Thoracic aorta (tissue), 2 donors: ENCODE measurements at regions not wholly inside any gene's neighbourhood (a gene's known extent, or its start where the extent isn't known, plus 50 kb on each side); places are given as distances from the start of the nearest gene placed in this dataset.

Source experiments
- ATAC-seq: fragments of 150-250 bp; one replicate; pipeline ENCODE4 v1.8.0; 2017; ENCODE audit warnings: low read depth; ENCODE audit not compliant: insufficient number of reproducible peaks, low FRiP score
- DNase-seq: peaks from one replicate; pipeline ENCODE4 v3.0.0-alpha.2; 2020; ENCODE audit warnings: low spot score
- H3K27ac ChIP-seq, 2 donors: fragments of 200-600 bp; sonication (generic); 1 replicate in 1 of 2; 2 replicates in 1 of 2; pipeline ENCODE4 v1.5.1; 2016; ENCODE audit warnings: mild to moderate bottlenecking in 2 of 2, moderate library complexity in 2 of 2
- H3K27me3 ChIP-seq: fragments of 200-600 bp; sonication (generic); replicated peaks from 2 replicates; pipeline ENCODE4 v1.6.0; 2016; ENCODE audit warnings: mild to moderate bottlenecking; ENCODE audit not compliant: insufficient read depth
- H3K36me3 ChIP-seq: fragments of 200-600 bp; sonication (generic); one replicate; pipeline ENCODE4 v1.5.1; 2016
- H3K4me1 ChIP-seq, 2 donors: fragments of 200-600 bp; sonication (generic); 1 replicate in 1 of 2; 2 replicates in 1 of 2; pipeline versions ENCODE4 v1.5.1 to v1.6.0; 2016; ENCODE audit warnings: low read depth in 2 of 2, mild to moderate bottlenecking in 1 of 2; ENCODE audit not compliant: control insufficient read depth in 1 of 2
- H3K4me3 ChIP-seq: fragments of 200-600 bp; sonication (generic); 2 replicates; pipeline ENCODE4 v1.5.1; 2016; ENCODE audit warnings: mild to moderate bottlenecking
- H3K9me3 ChIP-seq: fragments of 200-600 bp; sonication (generic); 2 replicates; pipeline ENCODE4 v1.5.1; 2016
- TF ChIP-seq, protein P1 (sequence below): fragments of 200-600 bp; sonication (generic); IDR thresholded peaks from one replicate; pipeline ENCODE4 v1.5.1; 2019; ENCODE audit warnings: antibody characterized with exemption

GRCh38 chr13:24076109-24076508, 84.4 kb upstream of the SPATA13 start:
- peak overlapping the region in 1 of 2 donors; percentile 60 for H3K27ac ChIP-seq
- ATAC-seq: no peak
- no peak for DNase-seq

DNA sequence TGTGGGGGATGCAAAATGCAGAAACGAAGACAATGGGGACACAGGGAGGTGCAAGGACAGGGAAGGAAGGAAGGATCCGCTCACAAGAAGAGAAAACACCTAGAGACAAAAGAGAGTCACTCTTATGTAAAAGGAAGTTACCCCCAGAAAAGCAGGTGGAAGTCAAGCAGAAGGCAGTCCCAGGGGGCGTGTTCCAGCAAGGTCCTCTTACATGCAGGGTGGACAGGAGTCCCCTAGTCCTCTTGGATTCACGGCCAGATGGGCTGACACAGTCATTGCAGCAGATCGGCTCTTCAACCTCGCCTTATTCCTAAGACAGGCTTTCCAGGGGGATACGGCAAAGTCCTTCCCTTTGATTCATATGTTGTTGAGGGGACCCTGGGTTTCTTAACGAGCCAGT, 83.9 kb upstream of the SPATA13 start:
- Histone ChIP-seq H3K9me3 (no peaks in the 10 kb centered on the region), H3K36me3 (no peaks in the 10 kb centered on the region), H3K27me3 (no peaks in the 10 kb centered on the region), H3K27ac (no peak overlapping the region), H3K4me1 (peaks cover 6 to 22% of the 10 kb centered on the region in 2 donors), H3K4me3 (no peak overlapping the region)
- no peak for DNase-seq
- TF ChIP-seq, protein P1, sequence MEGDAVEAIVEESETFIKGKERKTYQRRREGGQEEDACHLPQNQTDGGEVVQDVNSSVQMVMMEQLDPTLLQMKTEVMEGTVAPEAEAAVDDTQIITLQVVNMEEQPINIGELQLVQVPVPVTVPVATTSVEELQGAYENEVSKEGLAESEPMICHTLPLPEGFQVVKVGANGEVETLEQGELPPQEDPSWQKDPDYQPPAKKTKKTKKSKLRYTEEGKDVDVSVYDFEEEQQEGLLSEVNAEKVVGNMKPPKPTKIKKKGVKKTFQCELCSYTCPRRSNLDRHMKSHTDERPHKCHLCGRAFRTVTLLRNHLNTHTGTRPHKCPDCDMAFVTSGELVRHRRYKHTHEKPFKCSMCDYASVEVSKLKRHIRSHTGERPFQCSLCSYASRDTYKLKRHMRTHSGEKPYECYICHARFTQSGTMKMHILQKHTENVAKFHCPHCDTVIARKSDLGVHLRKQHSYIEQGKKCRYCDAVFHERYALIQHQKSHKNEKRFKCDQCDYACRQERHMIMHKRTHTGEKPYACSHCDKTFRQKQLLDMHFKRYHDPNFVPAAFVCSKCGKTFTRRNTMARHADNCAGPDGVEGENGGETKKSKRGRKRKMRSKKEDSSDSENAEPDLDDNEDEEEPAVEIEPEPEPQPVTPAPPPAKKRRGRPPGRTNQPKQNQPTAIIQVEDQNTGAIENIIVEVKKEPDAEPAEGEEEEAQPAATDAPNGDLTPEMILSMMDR: no peak
- no peak for ATAC-seq

More at GRCh38 chr13:24076109-24076508, 84.4 kb upstream of the SPATA13 start:
- Histone ChIP-seq H3K9me3 (no peaks in the 10 kb centered on the region), H3K36me3 (no peaks in the 10 kb centered on the region), H3K4me3 (no peak overlapping the region), H3K27me3 (no peaks in the 10 kb centered on the region), H3K4me1 (peaks cover 6 to 22% of the 10 kb centered on the region in 2 donors)
- TF ChIP-seq, protein P1: no peak

DNA sequence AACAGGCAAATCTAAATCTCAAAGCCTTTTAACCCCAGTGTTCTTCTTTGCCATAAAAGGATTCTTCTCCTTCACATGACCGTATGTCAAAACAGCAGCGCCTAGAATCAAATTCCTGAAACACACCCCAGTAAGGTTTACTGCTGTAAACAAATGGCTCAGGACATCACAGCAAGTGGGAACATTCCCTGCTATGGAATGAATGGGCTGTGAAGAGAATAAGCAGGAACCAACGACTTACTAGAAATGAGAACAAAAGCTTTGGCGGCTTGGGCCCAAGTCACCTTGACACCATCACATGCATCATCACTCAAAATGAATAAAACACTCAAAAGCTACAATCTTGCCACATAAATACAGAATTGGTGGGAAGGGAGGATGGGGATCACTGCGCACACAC, 80.4 kb upstream of the SPATA13 start:
- H3K4me3 ChIP-seq: no peak overlapping the region
- H3K9me3 ChIP-seq: no peaks in the 10 kb centered on the region
- no peak for DNase-seq
- H3K4me1 ChIP-seq: peaks cover 6 to 14% of the 10 kb centered on the region in 2 donors
- no peak for ATAC-seq
- no peaks in the 10 kb centered on the region for H3K36me3 ChIP-seq
- H3K27me3 ChIP-seq: no peaks in the 10 kb centered on the region
- TF ChIP-seq, protein P1: no peak
- no peak overlapping the region for H3K27ac ChIP-seq

DNA sequence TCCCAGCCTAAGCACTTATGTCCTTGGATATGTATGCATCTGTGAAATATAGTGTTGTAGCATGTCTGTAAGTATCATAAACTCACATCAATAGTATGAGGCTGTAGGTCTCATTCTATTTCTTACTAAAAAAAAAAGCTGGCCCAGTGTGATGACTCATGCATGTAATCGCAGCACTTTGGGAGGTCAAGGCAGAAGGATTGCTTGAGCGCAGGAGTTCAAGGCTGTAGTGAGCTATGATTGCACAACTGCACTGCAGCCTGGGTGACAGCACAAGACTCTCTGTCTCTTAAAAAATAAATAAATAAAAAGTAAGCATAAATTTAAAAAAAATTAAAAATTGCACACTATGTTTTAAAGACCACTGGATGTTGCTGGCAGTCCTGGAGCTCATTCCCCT, 79.1 kb upstream of the SPATA13 start:
- H3K4me1 ChIP-seq: peaks cover 0 to 1% of the 10 kb centered on the region in 2 donors
- H3K36me3 ChIP-seq: no peaks in the 10 kb centered on the region
- TF ChIP-seq, protein P1: no peak
- no peaks in the 10 kb centered on the region for H3K9me3 ChIP-seq
- H3K27ac ChIP-seq: no peak overlapping the region
- no peak for DNase-seq
- H3K4me3 ChIP-seq: no peak overlapping the region
- H3K27me3 ChIP-seq: no peaks in the 10 kb centered on the region
- ATAC-seq: no peak

DNA sequence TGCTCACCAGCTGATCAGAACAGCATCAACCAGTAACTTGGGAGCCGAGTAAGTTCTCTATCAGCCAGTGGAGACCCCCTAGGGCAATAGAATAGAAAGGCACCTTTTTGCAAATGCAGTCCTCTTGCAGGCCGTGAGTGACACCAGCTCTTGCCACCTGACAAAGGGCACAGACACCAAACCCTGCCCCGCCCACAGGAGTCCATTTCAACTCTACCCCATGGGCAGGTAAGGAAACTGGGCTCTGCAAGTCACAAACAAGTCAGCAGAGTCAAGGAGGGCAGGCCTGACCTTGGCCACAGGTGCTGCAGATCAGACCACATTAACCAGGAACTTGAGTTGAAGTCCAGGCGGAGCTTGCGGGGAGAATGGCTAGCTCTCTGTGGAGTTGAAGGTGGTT, 77.4 kb upstream of the SPATA13 start:
- Histone ChIP-seq H3K27ac (no peak overlapping the region), H3K4me3 (no peak overlapping the region), H3K27me3 (no peaks in the 10 kb centered on the region), H3K9me3 (no peaks in the 10 kb centered on the region), H3K36me3 (no peaks in the 10 kb centered on the region), H3K4me1 (no peaks in the 10 kb centered on the region)
- TF ChIP-seq, protein P1: no peak
- DNase-seq: no peak
- ATAC-seq: no peak
